Stimulated activated CD4-positive, alpha-beta T cell treated with anti-CD3 and anti-CD28 coated beads, TNF-alpha, amount 100 ng/mL, for 48 hours (primary cell): ENCODE measurements at regions not wholly inside any gene's neighbourhood (a gene's known extent, or its start where the extent isn't known, plus 50 kb on each side); places are given as distances from the start of the nearest gene placed in this dataset.
"Not testable (repeated sequence)": the region's sequence is repeated elsewhere in the genome, so short reads cannot be mapped to it uniquely, and the experiment has no call there.

Source experiments
- DNase-seq, 3 donors: peaks; one replicate each; pipeline ENCODE4 v3.0.0-alpha.2; 2020; ENCODE audit warnings: low read depth in 3 of 3

GRCh38 chr14:71563492-71564153 is 368.6 kb upstream of the RGS6 start:
- DNase-seq, result no peak

GRCh38 chr14:71566276-71566675 is 366.0 kb upstream of the RGS6 start:
- no peak for DNase-seq

GRCh38 chr14:71567499-71568133 is 364.6 kb upstream of the RGS6 start:
- DNase-seq, result not testable (repeated sequence)

- DNase-seq, result no peak
These were observed 357.3 kb upstream of the RGS6 start for GRCh38 chr14:71574976-71575375.

GRCh38 chr14:71576472-71576871 is 355.8 kb upstream of the RGS6 start:
- no peak for DNase-seq

- DNase-seq, result no peak
These were observed 352.9 kb upstream of the RGS6 start for GRCh38 chr14:71579331-71579730.

- no peak for DNase-seq
These were observed 349.5 kb upstream of the RGS6 start for GRCh38 chr14:71582705-71583104.

GRCh38 chr14:71583194-71583593 is 349.0 kb upstream of the RGS6 start:
- DNase-seq, result no peak

- no peak for DNase-seq
These were observed 348.5 kb upstream of the RGS6 start for GRCh38 chr14:71583705-71584104.

GRCh38 chr14:71585361-71585760 is 346.9 kb upstream of the RGS6 start:
- no peak for DNase-seq

GRCh38 chr14:71586131-71586897 is 345.9 kb upstream of the RGS6 start:
- no peak for DNase-seq

GRCh38 chr14:71588028-71588427 is 344.2 kb upstream of the RGS6 start:
- DNase-seq, result no peak

- no peak for DNase-seq
These were observed 343.5 kb upstream of the RGS6 start for GRCh38 chr14:71588576-71589215.

- DNase-seq, result no peak
These were observed 342.6 kb upstream of the RGS6 start for GRCh38 chr14:71589609-71590008.

- no peak for DNase-seq
These were observed 342.1 kb upstream of the RGS6 start for GRCh38 chr14:71590131-71590530.

- no peak for DNase-seq
These were observed 341.0 kb upstream of the RGS6 start for GRCh38 chr14:71591231-71591630.

- DNase-seq, result no peak
These were observed 340.3 kb upstream of the RGS6 start for GRCh38 chr14:71591929-71592328.

- DNase-seq, result no peak
These were observed 339.9 kb upstream of the RGS6 start for GRCh38 chr14:71592361-71592760.

GRCh38 chr14:71593966-71594365 is 338.3 kb upstream of the RGS6 start:
- no peak for DNase-seq

- DNase-seq, result no peak
These were observed 337.4 kb upstream of the RGS6 start for GRCh38 chr14:71594821-71595220.

- no peak for DNase-seq
These were observed 336.8 kb upstream of the RGS6 start for GRCh38 chr14:71595441-71595840.

GRCh38 chr14:71597287-71597920 is 334.8 kb upstream of the RGS6 start:
- DNase-seq, result no peak
